Body of pancreas (tissue), 4 donors: ENCODE measurements at regions not wholly inside any gene's neighbourhood (a gene's known extent, or its start where the extent isn't known, plus 50 kb on each side); places are given as distances from the start of the nearest gene placed in this dataset.

Experiments
- ATAC-seq: fragments of 150-250 bp; one replicate; pipeline ENCODE4 v1.9.1; 2016
- DNase-seq, 4 donors: peaks; one replicate each; pipeline ENCODE4 v3.0.0-alpha.2; 2019
- H3K27ac ChIP-seq, 4 donors: fragments of 200-600 bp; sonication (generic); 1 replicate in 3 of 4; 2 replicates in 1 of 4; pipeline versions ENCODE4 v1.5.1 to v1.6.1; 2016 to 2019; ENCODE audit warnings: mild to moderate bottlenecking in 1 of 4, mixed read lengths in 1 of 4, moderate library complexity in 1 of 4
- H3K27me3 ChIP-seq, 2 donors: fragments of 200-600 bp; sonication (generic); one replicate each; pipeline ENCODE4 v1.6.0; 2016; ENCODE audit warnings: mild to moderate bottlenecking in 1 of 2
- H3K36me3 ChIP-seq, 2 donors: fragments of 200-600 bp; sonication (generic); replicated peaks in 1 of 2; 2 replicates each; pipeline ENCODE4 v1.5.1; 2016; ENCODE audit warnings: low read depth in 2 of 2; ENCODE audit not compliant: insufficient read depth in 1 of 2
- H3K4me1 ChIP-seq: fragments of 200-600 bp; sonication (generic); one replicate; pipeline ENCODE4 v1.6.0; 2016
- H3K4me3 ChIP-seq, 2 donors: fragments of 200-600 bp; sonication (generic); 1 replicate in 1 of 2; 2 replicates in 1 of 2; pipeline ENCODE4 v1.5.1; 2016 to 2019
- H3K9me3 ChIP-seq, 3 donors: fragments of 200-600 bp; sonication (generic); 1 replicate in 2 of 3; 2 replicates in 1 of 3; pipeline ENCODE4 v1.5.1; 2016
- CTCF ChIP-seq, 7 experiments: fragments of 450-650 bp in 4 of 7; fragments of 200-600 bp in 3 of 7; sonication (generic) in 3 of 7; IDR thresholded peaks; one replicate each; pipeline ENCODE4 v1.5.1; 2016 to 2019; ENCODE audit warnings: antibody characterized with exemption in 7 of 7
- POLR2A ChIP-seq, 3 donors: fragments of 450-650 bp; IDR thresholded peaks; one replicate each; pipeline ENCODE4 v1.6.1; 2016; ENCODE audit warnings: antibody characterized with exemption in 3 of 3, mild to moderate bottlenecking in 2 of 3
- WGBS, 2 donors: methylation state at CpG; one replicate each; pipeline ENCODE4 v1.1.5; 2017; 5-methylcytosine and 5-hydroxymethylcytosine counted together
- intact Hi-C: fragments of 100-400 bp; cut with DNase I; formaldehyde crosslinking; loops from one replicate; pipeline ENCODE4 v1.15.1; 2023

GRCh38 chr3:112738366-112738765 lies 97.4 kb upstream of the CCDC80 start:
- Histone ChIP-seq H3K36me3 (no peaks in the 10 kb centered on the region), H3K4me1 (no peaks in the 10 kb centered on the region), H3K4me3 (no peak overlapping the region), H3K27ac (no peak overlapping the region), H3K27me3 (no peaks in the 10 kb centered on the region), H3K9me3 (no peaks in the 10 kb centered on the region)
- ATAC-seq = no peak
- intact Hi-C loops = loop anchor here (5.0 kb wide), 1 partner anchor 244 kb away; no protein-coding TSS in a partner anchor
- DNase-seq = no peak
- no peak for TF ChIP-seq CTCF (IDR thresholded peaks at IDR 0.05)

GRCh38 chr3:112736805-112737566 lies 96.0 kb upstream of the CCDC80 start:
- no peak for DNase-seq
- ATAC-seq = no peak
- H3K27ac ChIP-seq = no peak overlapping the region
- intact Hi-C loops = loop anchor here (5.0 kb wide), 1 partner anchor 245 kb away; no protein-coding TSS in a partner anchor
- WGBS, 2 donors = 68 to 76% methylated on average over 10 of the region's 10 CpGs
- no peaks in the 10 kb centered on the region for H3K4me1 ChIP-seq
- no peaks in the 10 kb centered on the region for H3K9me3 ChIP-seq
- H3K36me3 ChIP-seq = no peaks in the 10 kb centered on the region
- H3K27me3 ChIP-seq = no peaks in the 10 kb centered on the region
- TF ChIP-seq POLR2A (IDR thresholded peaks at IDR 0.05) (no peak), CTCF (IDR thresholded peaks at IDR 0.05) (no peak)
- H3K4me3 ChIP-seq = no peak overlapping the region

- Histone ChIP-seq H3K9me3 (no peaks in the 10 kb centered on the region), H3K4me1 (no peaks in the 10 kb centered on the region), H3K4me3 (no peak overlapping the region), H3K36me3 (no peaks in the 10 kb centered on the region), H3K27me3 (no peaks in the 10 kb centered on the region), H3K27ac (no peak overlapping the region)
- WGBS, 2 donors = 53 to 61% methylated on average over 4 to 5 of the region's 5 CpGs
- DNase-seq = no peak
- no peak for ATAC-seq
- intact Hi-C loops = loop anchor here (5.0 kb wide), 1 partner anchor 246 kb away; no protein-coding TSS in a partner anchor
- TF ChIP-seq CTCF (IDR thresholded peaks at IDR 0.05) (no peak), POLR2A (IDR thresholded peaks at IDR 0.05) (no peak)
Observed at GRCh38 chr3:112736386-112736785, 95.4 kb upstream of the CCDC80 start.

- Histone ChIP-seq H3K27me3 (no peaks in the 10 kb centered on the region), H3K4me1 (no peaks in the 10 kb centered on the region), H3K9me3 (no peaks in the 10 kb centered on the region), H3K27ac (no peak overlapping the region), H3K4me3 (no peak overlapping the region), H3K36me3 (no peaks in the 10 kb centered on the region)
- ATAC-seq (no peak), DNase-seq (no peak)
- WGBS, 2 donors = 74 to 83% methylated on average over 3 of the region's 3 CpGs
- TF ChIP-seq POLR2A (IDR thresholded peaks at IDR 0.05) = no peak
- TF ChIP-seq CTCF (IDR thresholded peaks at IDR 0.05) = no peak
- intact Hi-C loops = loop anchor here (5.0 kb wide), 1 partner anchor 246 kb away; no protein-coding TSS in a partner anchor
Observed at GRCh38 chr3:112735926-112736325, 95.0 kb upstream of the CCDC80 start.
